GM21367 (cell line): ENCODE measurements at regions not wholly inside any gene's neighbourhood (a gene's known extent, or its start where the extent isn't known, plus 50 kb on each side); places are given as distances from the start of the nearest gene placed in this dataset.
"Not testable (repeated sequence)": the region's sequence is repeated elsewhere in the genome, so short reads cannot be mapped to it uniquely, and the experiment has no call there.

Source experiments
- ATAC-seq: cut with Tn5 transposase; IDR thresholded peaks from one replicate; pipeline ENCODE4 v1.9.1; 2021; ENCODE audit not compliant: unreplicated experiment

GRCh38 chr3:147159141-147159540, 247.2 kb downstream of the ZIC4 start:
- no peak for ATAC-seq

- ATAC-seq: no peak
Observed at GRCh38 chr3:147157631-147158030, 248.7 kb downstream of the ZIC4 start.

GRCh38 chr3:147154988-147155387, 251.4 kb downstream of the ZIC4 start:
- ATAC-seq: not testable (repeated sequence)

GRCh38 chr3:147153830-147154539, 252.4 kb downstream of the ZIC4 start:
- ATAC-seq: no peak

GRCh38 chr3:147152476-147152875, 253.9 kb downstream of the ZIC4 start:
- ATAC-seq: no peak

GRCh38 chr3:147141516-147142288, 264.6 kb downstream of the ZIC4 start:
- ATAC-seq: no peak

GRCh38 chr3:147139341-147139740, 267.0 kb downstream of the ZIC4 start:
- ATAC-seq: no peak

- no peak for ATAC-seq
Observed at GRCh38 chr3:147132168-147132567, 274.2 kb downstream of the ZIC4 start.

GRCh38 chr3:147130461-147130860, 275.9 kb downstream of the ZIC4 start:
- ATAC-seq: no peak

GRCh38 chr3:147129665-147130064, 276.7 kb downstream of the ZIC4 start:
- ATAC-seq: no peak

GRCh38 chr3:147122350-147122749, 284.0 kb downstream of the ZIC4 start:
- ATAC-seq: no peak

GRCh38 chr3:147119989-147120388, 286.4 kb downstream of the ZIC4 start:
- no peak for ATAC-seq

GRCh38 chr3:147119346-147119745, 287.0 kb downstream of the ZIC4 start:
- ATAC-seq: no peak

GRCh38 chr3:147118611-147119010, 287.7 kb downstream of the ZIC4 start:
- no peak for ATAC-seq

GRCh38 chr3:147117631-147118030, 288.7 kb downstream of the ZIC4 start:
- ATAC-seq: no peak

- ATAC-seq: no peak
Observed at GRCh38 chr3:147113293-147114044, 292.9 kb downstream of the ZIC4 start.

GRCh38 chr3:147099076-147099475, 307.3 kb downstream of the ZIC4 start:
- ATAC-seq: no peak

- ATAC-seq: no peak
Observed at GRCh38 chr3:147090461-147090860, 315.9 kb downstream of the ZIC4 start.

- no peak for ATAC-seq
Observed at GRCh38 chr3:147089286-147089685, 317.1 kb downstream of the ZIC4 start.

GRCh38 chr3:147059500-147059899, 346.8 kb downstream of the ZIC4 start:
- not testable (repeated sequence) for ATAC-seq

GRCh38 chr3:147049821-147050220, 356.5 kb downstream of the ZIC4 start:
- no peak for ATAC-seq

GRCh38 chr3:147049305-147049704, 357.0 kb downstream of the ZIC4 start:
- no peak for ATAC-seq
